BLaER1 (cell line): ENCODE measurements at regions not wholly inside any gene's neighbourhood (a gene's known extent, or its start where the extent isn't known, plus 50 kb on each side); places are given as distances from the start of the nearest gene placed in this dataset.
"Not testable (repeated sequence)": the region's sequence is repeated elsewhere in the genome, so short reads cannot be mapped to it uniquely, and the experiment has no call there.

Experiments used
- H3K27ac ChIP-seq: shearing (Covaris generic); formaldehyde crosslinking; 2 replicates; pipeline ENCODE4 v1.8.1; 2022
- H3K27me3 ChIP-seq: shearing (Covaris generic); formaldehyde crosslinking; 2 replicates; pipeline ENCODE4 v1.8.1; 2022
- H3K36me3 ChIP-seq: shearing (Covaris generic); formaldehyde crosslinking; 2 replicates; pipeline ENCODE4 v1.8.1; 2022
- H3K4me1 ChIP-seq: shearing (Covaris generic); formaldehyde crosslinking; 2 replicates; pipeline ENCODE4 v1.8.1; 2022
- H3K4me2 ChIP-seq: shearing (Covaris generic); formaldehyde crosslinking; 2 replicates; pipeline ENCODE4 v1.8.1; 2022
- H3K4me3 ChIP-seq: shearing (Covaris generic); formaldehyde crosslinking; 2 replicates; pipeline ENCODE4 v1.8.1; 2022
- H3K9ac ChIP-seq: shearing (Covaris generic); formaldehyde crosslinking; 2 replicates; pipeline ENCODE4 v1.8.1; 2022
- H3K9me3 ChIP-seq: shearing (Covaris generic); formaldehyde crosslinking; 2 replicates; pipeline ENCODE4 v1.8.1; 2022
- H4K20me1 ChIP-seq: shearing (Covaris generic); formaldehyde crosslinking; 2 replicates; pipeline ENCODE4 v1.8.1; 2022
- Cebpa-rat ChIP-seq: shearing (Covaris generic); IDR thresholded peaks from 2 replicates; pipeline ENCODE4 v1.8.1; 2022

GRCh38 chr5:43837996-43838395 is 235.0 kb downstream of the NNT start:
- Histone ChIP-seq H3K4me3 (no peak overlapping the region), H3K9me3 (no peaks in the 10 kb centered on the region), H3K4me2 (no peak overlapping the region), H3K36me3 (no peaks in the 10 kb centered on the region), H4K20me1 (no peaks in the 10 kb centered on the region), H3K27ac (no peak overlapping the region), H3K9ac (no peak overlapping the region), H3K4me1 (no peaks in the 10 kb centered on the region), H3K27me3 (no peaks in the 10 kb centered on the region)
- no peak for TF ChIP-seq Cebpa-rat

GRCh38 chr5:43837091-43837490 is 234.1 kb downstream of the NNT start:
- H3K4me1 ChIP-seq, result no peaks in the 10 kb centered on the region
- H3K27me3 ChIP-seq, result no peaks in the 10 kb centered on the region

GRCh38 chr5:43833961-43834360 is 231.0 kb downstream of the NNT start:
- no peak for TF ChIP-seq Cebpa-rat
- Histone ChIP-seq H3K9me3 (no peaks in the 10 kb centered on the region), H4K20me1 (no peaks in the 10 kb centered on the region), H3K27ac (no peak overlapping the region), H3K4me1 (no peaks in the 10 kb centered on the region), H3K4me2 (no peak overlapping the region), H3K36me3 (no peaks in the 10 kb centered on the region), H3K4me3 (no peak overlapping the region), H3K9ac (no peak overlapping the region), H3K27me3 (no peaks in the 10 kb centered on the region)

More at GRCh38 chr5:43837091-43837490, 234.1 kb downstream of the NNT start:
- Histone ChIP-seq H3K4me2 (no peak overlapping the region), H4K20me1 (no peaks in the 10 kb centered on the region), H3K4me3 (no peak overlapping the region), H3K9me3 (no peaks in the 10 kb centered on the region), H3K9ac (no peak overlapping the region), H3K27ac (no peak overlapping the region), H3K36me3 (no peaks in the 10 kb centered on the region)
- no peak for TF ChIP-seq Cebpa-rat

- H3K4me2 ChIP-seq, H3K4me1 ChIP-seq, H3K4me3 ChIP-seq, H3K27ac ChIP-seq, H4K20me1 ChIP-seq, H3K9ac ChIP-seq, H3K36me3 ChIP-seq, H3K27me3 ChIP-seq: not testable (repeated sequence)
- peaks cover 10% of the 10 kb centered on the region for H3K9me3 ChIP-seq
These were observed 221.5 kb downstream of the NNT start for GRCh38 chr5:43824325-43824964.

GRCh38 chr5:43818394-43818793 is 215.4 kb downstream of the NNT start:
- H3K36me3 ChIP-seq, H4K20me1 ChIP-seq, H3K9ac ChIP-seq, H3K4me1 ChIP-seq, H3K27me3 ChIP-seq, H3K27ac ChIP-seq, H3K4me3 ChIP-seq, H3K4me2 ChIP-seq: not testable (repeated sequence)
- H3K9me3 ChIP-seq, result peaks cover 34% of the 10 kb centered on the region

- Histone ChIP-seq H3K4me3 (no peak overlapping the region), H3K27ac (no peak overlapping the region), H3K4me2 (no peak overlapping the region), H3K4me1 (no peaks in the 10 kb centered on the region), H4K20me1 (no peaks in the 10 kb centered on the region), H3K27me3 (no peaks in the 10 kb centered on the region), H3K9ac (no peak overlapping the region), H3K9me3 (peaks cover 41% of the 10 kb centered on the region), H3K36me3 (no peaks in the 10 kb centered on the region)
- TF ChIP-seq Cebpa-rat, result no peak
These were observed 212.5 kb downstream of the NNT start for GRCh38 chr5:43815497-43815896.

- H3K4me1 ChIP-seq, result no peaks in the 10 kb centered on the region
- H3K9me3 ChIP-seq, result no peaks in the 10 kb centered on the region
- no peaks in the 10 kb centered on the region for H3K36me3 ChIP-seq
- no peak overlapping the region for H3K4me2 ChIP-seq
- no peak overlapping the region for H3K27ac ChIP-seq
- no peak overlapping the region for H3K4me3 ChIP-seq
- no peaks in the 10 kb centered on the region for H3K27me3 ChIP-seq
- TF ChIP-seq Cebpa-rat, result no peak
- no peaks in the 10 kb centered on the region for H4K20me1 ChIP-seq
- H3K9ac ChIP-seq, result no peak overlapping the region
These were observed 201.7 kb downstream of the NNT start for GRCh38 chr5:43804723-43805122.

GRCh38 chr5:43804041-43804440 is 201.1 kb downstream of the NNT start:
- H3K27me3 ChIP-seq, result no peaks in the 10 kb centered on the region
- no peak overlapping the region for H3K27ac ChIP-seq
- H3K4me2 ChIP-seq, result no peak overlapping the region
- no peak overlapping the region for H3K4me3 ChIP-seq
- H3K9ac ChIP-seq, result no peak overlapping the region
- H3K4me1 ChIP-seq, result no peaks in the 10 kb centered on the region
- TF ChIP-seq Cebpa-rat, result no peak
- no peaks in the 10 kb centered on the region for H3K9me3 ChIP-seq
- no peaks in the 10 kb centered on the region for H3K36me3 ChIP-seq
- H4K20me1 ChIP-seq, result no peaks in the 10 kb centered on the region

- Histone ChIP-seq H4K20me1 (no peaks in the 10 kb centered on the region), H3K36me3 (no peaks in the 10 kb centered on the region), H3K27ac (no peak overlapping the region), H3K4me1 (no peaks in the 10 kb centered on the region), H3K4me2 (no peak overlapping the region), H3K9ac (no peak overlapping the region), H3K27me3 (no peaks in the 10 kb centered on the region), H3K4me3 (no peak overlapping the region), H3K9me3 (no peaks in the 10 kb centered on the region)
- no peak for TF ChIP-seq Cebpa-rat
These were observed 199.7 kb downstream of the NNT start for GRCh38 chr5:43802651-43803050.

GRCh38 chr5:43802119-43802518 is 199.1 kb downstream of the NNT start:
- no peak overlapping the region for H3K4me2 ChIP-seq
- no peaks in the 10 kb centered on the region for H3K9me3 ChIP-seq
- no peaks in the 10 kb centered on the region for H4K20me1 ChIP-seq
- no peak overlapping the region for H3K9ac ChIP-seq
- H3K4me1 ChIP-seq, result no peaks in the 10 kb centered on the region
- no peak for TF ChIP-seq Cebpa-rat
- no peak overlapping the region for H3K4me3 ChIP-seq
- H3K36me3 ChIP-seq, result no peaks in the 10 kb centered on the region
- H3K27me3 ChIP-seq, result no peaks in the 10 kb centered on the region
- H3K27ac ChIP-seq, result no peak overlapping the region

- H3K27ac ChIP-seq, result no peak overlapping the region
- no peaks in the 10 kb centered on the region for H3K4me1 ChIP-seq
- H3K27me3 ChIP-seq, result no peaks in the 10 kb centered on the region
- H3K4me2 ChIP-seq, result no peak overlapping the region
- no peak overlapping the region for H3K9ac ChIP-seq
- no peaks in the 10 kb centered on the region for H3K9me3 ChIP-seq
- TF ChIP-seq Cebpa-rat, result no peak
- H4K20me1 ChIP-seq, result no peaks in the 10 kb centered on the region
- H3K36me3 ChIP-seq, result no peaks in the 10 kb centered on the region
- no peak overlapping the region for H3K4me3 ChIP-seq
These were observed 195.8 kb downstream of the NNT start for GRCh38 chr5:43798740-43799139.

- H3K9ac ChIP-seq, H3K4me2 ChIP-seq, H3K4me1 ChIP-seq, H3K4me3 ChIP-seq, H3K36me3 ChIP-seq, H4K20me1 ChIP-seq, H3K27ac ChIP-seq, H3K27me3 ChIP-seq: not testable (repeated sequence)
- H3K9me3 ChIP-seq, result peaks cover 10% of the 10 kb centered on the region; the same call in 1 of the 2 replicates
These were observed 188.9 kb downstream of the NNT start for GRCh38 chr5:43791880-43792279.
